Right renal pelvis (tissue), 4 donors: ENCODE measurements at regions not wholly inside any gene's neighbourhood (a gene's known extent, or its start where the extent isn't known, plus 50 kb on each side); places are given as distances from the start of the nearest gene placed in this dataset.

Experiments
- DNase-seq, 4 donors: peaks; one replicate each; pipeline ENCODE4 v3.0.0-alpha.2; 2013; ENCODE audit warnings: low read depth in 4 of 4, low spot score in 3 of 4, missing footprints in 1 of 4

DNA sequence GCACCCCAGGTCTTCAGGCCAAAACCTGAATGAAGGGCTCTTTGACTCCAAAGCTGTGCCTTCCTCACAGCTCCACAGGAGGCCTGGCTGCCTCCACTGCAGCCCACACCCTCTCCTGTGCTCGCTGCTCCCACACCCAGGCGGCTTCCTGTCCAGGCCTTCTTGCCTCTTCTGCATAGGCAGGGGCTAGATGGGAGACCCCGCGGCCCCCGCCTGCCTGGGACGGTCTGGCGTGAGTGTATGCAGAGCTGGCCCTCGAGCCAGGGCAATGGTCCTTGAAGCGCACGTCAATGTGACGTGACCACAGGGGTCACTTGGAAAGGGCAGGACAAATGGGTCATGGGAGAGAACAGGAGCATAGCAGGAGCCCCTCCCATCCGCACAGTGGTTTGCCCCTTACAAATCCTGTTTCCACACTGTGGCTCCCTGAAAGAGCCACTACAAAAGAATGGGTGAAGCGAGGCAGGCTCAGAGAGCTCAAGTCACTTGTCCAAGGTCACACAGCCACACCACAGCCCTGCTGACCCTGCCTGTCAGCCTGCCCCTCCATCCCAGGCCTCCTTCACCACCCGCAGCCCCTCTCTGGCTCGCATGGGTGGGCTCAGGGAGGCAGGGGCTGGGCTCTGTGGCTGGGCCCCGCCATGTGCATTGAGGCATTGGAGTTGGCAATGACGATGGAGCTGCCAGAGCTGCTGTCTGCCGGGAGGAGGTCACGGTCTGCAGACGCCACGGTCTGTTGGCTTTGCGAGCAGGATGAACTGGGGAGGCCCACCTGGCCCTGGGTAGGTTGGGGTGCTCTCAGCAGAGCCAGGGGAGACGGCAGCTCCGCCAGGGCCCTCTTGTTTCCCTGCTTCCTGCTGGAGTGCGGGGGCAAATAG, 71.2 kb upstream of the WNT11 start:
- DNase-seq = no peak

DNA sequence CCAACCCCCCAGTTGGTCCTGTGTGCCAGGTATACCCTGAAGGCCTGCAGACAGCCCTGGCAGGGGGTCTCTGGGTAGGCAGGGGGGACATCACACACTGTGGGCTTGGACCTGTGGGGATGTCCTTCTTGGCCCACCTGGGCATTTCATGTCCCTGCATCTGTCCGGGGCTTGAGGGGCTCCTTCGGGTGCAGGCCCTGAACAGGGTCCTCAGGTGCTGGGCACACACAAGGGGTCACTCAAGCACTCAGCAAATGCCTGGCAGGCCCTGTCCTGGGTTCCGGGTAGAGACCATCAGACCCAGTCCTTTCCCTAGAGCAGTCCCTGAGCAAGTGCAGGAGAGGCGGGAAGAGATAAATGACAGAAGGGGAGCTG, 70.5 kb upstream of the WNT11 start:
- DNase-seq = no peak

DNA sequence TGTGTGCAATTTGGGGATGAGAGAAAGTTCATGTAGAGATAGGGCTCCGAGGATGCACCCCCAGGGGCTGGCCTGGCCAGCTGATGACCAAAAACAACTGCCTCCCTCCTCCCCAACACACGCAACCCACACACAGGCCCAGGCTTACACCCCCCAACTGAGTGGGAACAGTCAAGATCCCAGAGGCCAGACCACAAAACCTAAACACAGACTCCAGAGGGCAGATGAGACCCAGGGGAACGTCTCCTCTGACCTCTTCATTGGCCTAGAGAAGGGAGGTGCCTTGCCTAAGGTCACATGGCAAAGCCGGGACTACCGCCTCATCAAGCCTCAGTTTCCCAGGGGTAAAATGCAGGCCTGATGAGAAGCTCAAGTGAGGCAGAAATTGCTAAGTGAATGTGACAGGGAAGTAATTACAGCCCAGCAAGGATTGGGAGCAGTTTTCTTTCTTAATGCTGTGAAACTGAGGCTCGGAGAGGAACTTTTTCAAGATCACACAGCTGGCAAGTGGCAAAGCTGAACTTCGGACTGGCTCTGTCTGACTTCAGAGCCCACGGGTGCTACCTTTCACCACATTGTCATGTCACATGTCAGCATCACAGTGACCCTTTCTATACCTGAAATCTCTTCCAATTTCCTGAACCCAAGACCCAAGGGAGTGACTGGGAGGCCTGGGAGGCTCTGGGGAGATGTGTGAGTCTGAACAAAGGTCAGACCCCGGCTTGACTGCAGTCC, 69.9 kb upstream of the WNT11 start:
- DNase-seq = no peak

DNA sequence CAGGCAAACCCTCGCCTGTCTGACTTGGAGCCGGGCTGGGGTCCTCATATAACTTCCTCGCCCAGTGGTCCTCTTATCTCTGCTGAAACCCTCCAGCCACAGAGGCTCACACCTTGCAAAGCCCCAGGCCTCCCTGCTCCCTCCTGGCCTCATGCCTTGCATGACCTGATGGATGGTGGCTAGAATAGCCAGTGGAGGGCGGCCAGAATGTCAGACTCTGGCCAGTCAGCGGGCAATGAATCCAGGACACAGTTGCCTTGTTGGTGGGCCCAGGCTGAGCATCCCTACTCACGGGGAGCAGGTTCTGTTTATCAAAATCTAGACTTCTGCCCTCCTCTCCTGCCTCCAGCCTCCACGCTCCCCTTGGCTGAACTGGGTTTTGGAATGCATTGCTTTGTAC, 69.1 kb upstream of the WNT11 start:
- no peak for DNase-seq

DNA sequence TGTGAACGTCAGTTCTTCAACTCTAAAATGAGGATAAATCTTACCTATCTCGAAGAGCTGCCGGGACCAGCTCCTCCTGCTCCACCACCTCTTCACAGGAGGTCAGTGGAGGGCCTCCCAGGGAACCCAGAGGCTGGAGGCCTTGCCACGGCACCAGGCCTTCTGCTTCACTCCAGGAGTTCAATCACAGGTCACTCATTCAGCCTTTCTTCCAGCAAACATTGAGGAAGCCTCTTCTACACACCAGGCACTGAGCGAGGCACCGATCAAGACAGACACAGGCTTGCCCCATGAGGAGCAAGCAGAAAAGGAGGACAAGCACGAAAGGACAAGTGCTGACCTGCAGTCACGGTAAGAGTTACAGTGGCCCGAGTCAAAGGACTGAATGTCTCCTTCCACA, 64.8 kb upstream of the WNT11 start:
- no peak for DNase-seq

DNA sequence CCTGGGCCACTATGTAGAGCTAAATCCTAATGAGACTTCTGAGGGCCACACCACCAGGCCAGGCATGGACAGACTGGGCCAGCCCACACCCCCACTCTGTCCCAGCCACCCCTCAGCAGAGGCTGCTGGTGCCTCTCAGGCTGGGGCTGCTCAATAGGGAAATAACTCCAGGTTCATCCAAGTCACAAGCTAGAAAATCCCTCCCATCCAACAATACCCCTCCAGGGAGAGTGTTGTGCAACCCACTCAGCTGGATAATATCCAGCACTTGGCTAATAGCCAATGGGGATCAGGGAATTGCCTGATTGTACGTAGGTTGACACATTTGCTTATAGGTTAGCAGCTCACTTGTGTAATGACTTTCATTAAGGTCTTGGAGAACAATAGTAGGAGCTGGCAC, 64.1 kb upstream of the WNT11 start:
- DNase-seq = no peak

DNA sequence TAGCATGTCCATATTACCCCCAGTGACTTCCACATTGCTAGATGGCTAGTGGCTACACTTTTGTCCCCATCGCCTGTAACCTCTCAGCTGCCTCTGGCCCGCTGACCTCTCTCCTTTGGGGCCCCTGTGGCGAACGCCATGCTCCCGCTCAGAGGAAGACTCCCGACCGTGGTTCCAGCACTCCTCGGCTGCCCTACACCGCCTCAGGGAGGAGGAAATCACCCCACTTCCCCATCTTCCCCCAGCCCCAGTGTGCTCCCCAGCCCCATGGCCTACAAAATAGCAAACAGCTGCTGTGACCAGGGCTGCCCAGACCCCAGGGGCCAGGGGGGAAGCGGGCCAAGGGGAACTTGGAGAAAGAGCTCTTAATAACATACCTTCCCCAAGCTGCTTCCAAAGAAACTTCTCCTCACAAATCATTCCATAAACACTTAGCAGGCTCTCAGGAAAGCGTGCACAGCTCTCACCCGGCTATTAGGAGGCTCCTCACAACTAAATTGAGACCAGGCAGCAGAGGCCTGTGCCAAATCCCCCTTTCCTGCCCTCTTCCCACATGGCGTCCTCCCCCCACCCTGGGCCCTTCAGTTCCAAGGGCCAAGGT, 63.5 kb upstream of the WNT11 start:
- no peak for DNase-seq

DNA sequence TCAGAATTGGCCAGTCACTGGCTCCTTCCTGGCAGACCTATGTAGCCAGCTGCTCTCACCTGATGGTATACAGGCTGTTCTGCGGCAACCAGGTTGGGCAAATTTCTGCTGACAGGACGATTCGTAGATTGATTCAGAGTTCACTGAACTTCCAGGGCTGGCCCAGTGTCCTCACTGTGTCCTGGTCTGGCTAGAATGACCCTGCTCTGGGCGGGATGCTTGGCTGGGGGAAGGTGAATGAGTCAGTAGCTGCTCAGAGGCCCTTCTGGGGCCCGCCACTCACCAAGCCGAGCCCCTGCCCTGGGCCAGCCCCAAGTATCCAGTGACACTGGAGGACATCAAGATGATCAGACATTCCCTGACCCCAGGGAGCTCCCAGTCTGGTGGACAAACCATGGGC, 62.9 kb upstream of the WNT11 start:
- DNase-seq = no peak

DNA sequence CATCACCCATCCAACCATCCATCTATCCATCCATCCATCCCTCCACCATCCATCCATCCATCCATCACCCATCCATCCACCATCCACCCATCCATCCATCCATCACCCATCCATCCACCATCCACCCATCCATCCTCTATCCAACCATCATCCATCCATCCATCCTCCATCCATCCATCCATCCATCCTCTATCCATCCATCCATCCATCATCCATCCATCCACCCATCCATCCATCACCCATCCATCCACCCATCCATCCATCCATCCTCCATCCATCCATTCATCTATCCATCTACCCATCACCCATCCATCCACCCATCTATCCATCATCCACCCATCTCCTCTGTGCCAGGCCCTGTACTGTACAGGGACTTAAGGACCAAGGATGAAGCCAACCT, 62.2 kb upstream of the WNT11 start:
- DNase-seq = no peak

DNA sequence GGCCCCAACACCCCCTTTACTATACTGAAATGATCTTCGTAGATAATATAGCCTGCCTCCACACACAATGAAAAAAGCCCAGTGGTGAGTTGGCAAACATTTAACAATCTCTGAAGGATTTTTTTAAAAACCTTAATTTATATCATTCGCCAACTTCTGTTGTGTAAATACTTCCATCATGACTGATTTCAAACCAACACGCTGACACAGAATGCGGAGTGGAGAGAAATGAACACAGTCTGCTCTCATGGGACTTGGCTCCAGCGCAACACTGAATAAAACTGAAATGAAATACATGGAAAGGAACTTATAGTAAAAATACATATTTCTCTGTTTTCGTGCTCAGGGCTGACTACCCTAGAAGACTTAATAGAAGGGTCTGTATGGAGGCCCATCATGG, 61.3 kb upstream of the WNT11 start:
- DNase-seq = no peak

DNA sequence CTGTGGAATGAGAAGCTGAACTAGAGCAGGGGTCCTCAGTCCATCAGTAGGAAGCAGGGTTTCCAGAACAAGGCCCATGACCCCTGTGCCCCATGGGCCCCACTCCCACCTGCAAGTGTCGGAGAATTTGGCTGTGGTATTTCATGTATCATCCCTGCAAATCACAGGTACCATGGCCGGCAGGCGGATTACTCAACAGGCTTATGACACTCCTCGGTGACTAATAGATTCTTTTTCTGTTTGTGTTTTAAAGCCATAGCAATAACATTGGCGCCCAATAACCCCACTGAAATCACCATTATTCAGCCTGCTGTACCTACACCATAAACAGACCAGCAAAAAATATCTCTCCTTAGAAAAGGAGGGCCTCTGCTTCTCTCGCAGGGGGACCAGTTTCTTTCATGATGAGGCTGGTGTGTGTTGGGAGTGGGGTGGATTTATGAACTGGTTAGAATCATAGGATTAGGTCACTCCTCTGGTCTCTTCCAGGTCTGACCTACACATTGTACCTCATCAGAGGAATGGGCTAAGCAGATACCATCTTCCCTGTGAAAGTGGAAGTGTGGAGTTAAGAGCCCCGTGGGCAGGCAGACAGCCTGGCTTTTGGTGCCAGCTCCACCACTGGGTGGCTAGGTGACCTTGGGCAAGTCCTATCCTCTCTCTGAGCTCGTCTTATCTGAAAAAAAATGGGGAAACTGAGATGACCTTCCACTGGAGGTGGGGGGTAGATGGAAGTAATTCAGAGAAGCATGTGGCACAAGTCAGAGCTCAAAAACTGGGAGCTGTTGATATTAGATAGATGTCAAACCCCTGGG, 60.2 kb upstream of the WNT11 start:
- DNase-seq = no peak

DNA sequence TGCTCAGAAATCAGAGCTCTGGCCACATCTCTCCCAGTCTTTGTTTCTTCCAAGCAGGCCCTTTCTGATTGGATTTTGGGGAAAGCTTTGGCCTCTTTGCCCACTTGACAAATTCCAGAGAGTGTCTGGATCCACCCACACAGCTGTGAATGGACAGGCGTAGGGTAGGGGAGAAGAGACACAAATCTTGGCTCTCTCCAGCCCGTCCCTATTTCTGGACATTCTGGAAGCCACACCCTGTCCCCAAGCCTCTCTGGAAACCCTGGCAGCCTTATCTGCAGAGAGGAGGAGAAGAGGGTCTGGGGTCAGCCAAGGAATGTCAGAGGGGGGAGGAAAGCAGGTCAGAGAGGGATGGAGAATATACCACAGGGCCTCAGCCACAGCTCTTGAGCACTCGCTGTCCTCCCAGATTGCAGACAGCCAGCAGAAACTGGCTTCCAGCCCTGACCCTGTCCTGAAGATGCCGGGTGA, 59.5 kb upstream of the WNT11 start:
- no peak for DNase-seq

DNA sequence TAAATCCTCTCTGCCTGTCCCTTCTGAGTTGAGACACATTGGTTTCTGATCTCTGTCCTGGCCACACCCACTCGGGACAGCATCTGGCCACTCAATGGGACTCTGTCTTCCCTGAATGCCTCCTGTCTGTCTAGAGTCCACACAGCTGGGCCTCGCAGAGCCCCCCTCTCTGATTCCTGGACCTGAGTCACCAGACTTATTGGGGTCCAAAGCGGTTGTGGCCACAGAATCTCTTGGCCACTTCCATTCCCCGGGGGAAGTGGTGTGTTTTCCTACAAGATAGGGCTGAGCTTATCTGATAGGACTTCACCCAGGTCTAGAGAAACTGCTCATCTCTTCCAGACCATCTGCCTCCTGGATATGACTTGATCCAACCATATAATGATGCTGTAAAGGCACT, 57.4 kb upstream of the WNT11 start:
- DNase-seq = no peak

DNA sequence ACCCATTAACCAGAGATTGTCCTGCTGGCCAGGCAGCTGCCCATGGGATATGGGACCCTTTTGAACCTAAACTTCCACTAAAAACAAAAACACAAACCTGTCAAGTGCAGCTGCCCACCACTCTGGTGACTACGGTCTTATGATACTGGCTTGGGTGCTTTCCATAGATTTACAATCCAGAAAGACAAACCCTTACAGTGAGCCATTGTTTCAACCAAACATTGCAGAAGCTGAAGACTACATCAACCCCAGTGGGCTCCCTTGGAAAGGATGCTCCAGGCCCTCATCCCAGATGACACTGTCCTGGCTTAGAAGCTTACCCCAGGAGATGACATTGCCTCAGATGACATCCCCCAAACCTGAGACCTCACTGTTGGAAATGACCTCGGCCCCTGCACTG, 56.9 kb upstream of the WNT11 start:
- no peak for DNase-seq

DNA sequence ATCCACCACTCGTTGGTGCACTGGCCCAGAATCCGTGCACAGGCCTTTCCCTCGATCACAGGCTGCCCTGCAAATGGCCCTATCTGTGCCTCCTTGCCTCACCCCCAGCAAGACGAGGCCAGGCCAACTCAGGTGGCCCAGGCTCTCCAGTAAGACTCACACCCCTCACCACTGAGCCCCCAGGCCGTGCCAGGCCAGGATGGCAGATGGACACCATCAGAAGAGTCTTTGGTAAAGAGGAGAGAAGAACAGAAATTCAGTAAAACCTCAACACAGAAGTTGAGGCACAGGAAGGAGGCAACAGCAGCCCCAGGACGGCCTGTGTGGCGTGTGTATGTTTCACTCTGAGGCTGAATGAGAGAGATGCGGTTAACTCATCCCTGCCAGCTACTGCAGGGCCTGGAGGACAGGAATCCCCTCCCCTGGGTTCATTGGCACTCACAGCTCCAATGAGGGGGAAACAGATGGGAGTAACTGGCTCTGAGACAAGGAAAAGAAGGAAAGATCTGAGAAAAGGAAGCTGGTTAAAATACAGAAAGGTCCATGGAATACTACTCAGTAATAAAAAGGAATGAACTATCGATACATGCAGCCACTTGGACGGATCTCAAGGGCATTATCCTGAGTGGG, 54.1 kb upstream of the WNT11 start:
- DNase-seq = no peak

DNA sequence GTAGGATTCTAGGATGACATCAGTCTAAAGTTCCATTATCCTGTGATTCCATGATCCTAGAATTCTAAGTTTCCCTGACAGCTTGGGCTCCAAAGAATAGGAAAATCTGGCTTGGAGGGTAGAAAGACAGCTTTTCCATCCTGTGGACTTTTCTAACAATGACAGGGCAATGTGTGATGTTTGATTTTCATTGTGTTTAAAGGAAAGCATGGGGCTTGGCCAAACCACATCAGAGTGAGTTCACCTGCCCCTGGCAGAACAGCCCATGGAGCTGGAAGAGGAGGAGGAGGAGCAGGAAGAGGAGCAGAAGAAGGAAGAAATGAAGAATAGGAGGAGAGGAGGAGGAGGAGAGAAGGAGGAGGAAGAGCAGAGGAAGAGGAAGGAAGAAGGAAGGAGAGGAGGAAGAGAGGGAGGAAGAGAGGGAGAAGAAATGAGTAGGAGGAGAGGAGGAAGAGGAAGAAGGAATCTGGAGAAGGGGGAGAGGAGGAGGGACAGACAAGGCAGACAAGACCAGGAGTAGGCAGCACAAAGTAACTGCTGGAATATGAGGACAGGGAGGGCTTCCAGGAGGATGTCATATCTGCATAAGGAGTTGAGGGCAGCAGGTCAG, 53.1 kb upstream of the WNT11 start:
- no peak for DNase-seq

DNA sequence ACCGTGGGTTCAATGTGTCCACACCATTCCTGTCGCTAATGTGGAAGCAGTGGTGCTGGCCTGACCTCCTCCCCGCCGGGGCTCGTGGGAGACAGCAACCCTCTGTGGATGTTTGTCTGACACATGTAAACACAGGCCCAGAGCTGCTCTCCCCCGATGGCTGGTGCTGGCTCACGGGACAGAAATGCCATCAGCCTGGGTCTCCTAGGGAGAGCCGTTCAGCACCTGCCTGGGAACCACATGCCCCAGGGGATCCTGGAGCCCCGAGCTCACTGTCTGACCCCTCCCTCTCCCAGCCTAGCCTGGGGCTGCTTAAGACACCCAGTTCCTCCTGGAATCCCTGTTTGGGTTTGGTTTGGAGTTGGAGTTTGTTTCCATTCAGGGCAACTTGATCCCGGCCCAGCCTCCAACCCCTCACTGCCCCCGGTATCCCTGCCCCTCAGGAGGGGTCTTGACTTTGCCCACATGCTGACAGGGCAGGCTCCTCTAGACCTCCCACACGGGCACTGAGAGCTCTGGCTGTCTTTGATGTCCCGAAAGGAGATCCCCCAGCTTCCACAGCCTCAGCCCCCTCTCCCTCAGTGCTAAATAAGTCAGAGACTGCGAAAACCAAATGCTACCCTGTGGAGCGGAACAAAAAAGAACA, 50.9 kb upstream of the WNT11 start:
- DNase-seq = no peak

DNA sequence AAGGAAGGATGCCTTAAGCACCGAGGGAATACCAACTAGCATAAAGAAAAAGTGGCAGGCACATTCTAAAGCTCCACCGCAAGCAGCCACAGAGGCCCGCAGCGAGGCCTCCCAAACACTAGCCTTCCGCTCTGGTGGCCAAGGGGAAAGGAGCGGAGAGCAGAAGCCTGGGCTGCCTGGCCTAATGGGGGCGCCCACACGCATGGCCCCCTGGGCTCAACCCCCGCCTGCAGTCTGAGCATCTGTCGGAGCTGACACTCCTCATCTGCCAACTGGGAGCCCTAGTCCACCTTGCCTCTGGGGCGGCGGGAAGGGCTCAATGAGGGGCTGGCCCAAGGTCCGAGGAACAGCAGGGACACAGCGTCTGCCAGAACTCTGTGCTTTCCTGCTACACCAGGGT, 50.1 kb upstream of the WNT11 start:
- no peak for DNase-seq
